GM21360 (cell line): ENCODE measurements at regions not wholly inside any gene's neighbourhood (a gene's known extent, or its start where the extent isn't known, plus 50 kb on each side); places are given as distances from the start of the nearest gene placed in this dataset.

Experiments used
- ATAC-seq: cut with Tn5 transposase; IDR thresholded peaks from one replicate; pipeline ENCODE4 v1.9.1; 2021; ENCODE audit warnings: mild to moderate bottlenecking, moderate library complexity; ENCODE audit not compliant: unreplicated experiment

DNA sequence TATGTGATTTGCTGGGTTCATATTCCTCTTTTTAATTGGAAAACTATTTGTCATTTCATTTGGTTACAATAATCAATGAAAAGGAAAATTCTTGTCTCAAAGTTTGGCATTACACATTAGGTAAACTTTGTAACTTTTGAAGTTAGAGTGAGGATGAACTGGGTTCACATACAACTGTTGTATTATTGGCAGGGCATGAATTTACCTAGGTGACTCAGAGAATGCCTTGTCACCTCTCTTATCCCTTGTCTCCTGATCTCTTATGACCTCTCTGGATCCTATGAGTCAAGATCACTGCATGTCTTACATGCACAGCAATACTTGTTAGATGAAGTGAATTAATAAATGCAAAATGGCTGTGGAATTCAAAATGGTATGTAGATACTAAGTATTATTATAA is 563.4 kb upstream of the GCFC2 start:
- ATAC-seq: no peak

DNA sequence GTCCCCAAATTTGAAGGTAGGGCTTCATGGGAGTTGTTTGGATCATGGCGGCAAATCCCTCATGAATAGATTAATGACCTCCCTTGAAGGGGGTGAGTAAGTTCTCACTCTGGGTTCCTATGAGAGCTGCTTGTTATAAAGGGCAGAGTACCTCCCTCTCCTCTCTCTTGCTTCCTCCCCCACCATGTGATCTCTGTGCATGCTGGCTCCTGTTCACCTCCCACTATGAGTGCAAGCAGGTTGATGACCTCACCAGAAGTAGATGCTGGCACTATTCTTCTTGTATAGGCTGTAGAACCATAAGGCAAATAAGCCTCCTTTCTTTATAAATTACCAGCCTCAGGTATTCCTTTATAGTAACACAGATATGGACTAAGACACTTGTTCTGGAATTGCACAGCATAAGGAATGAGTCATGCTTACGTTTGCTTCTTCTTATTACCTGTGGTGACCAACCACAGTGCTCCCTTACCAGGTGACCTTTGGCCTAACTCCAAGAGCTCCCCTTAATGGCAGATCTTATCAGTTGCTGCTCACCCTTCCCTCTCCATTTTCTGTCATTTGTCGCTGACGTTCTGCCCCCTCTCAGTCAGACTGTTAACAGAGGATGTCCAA is 559.5 kb upstream of the GCFC2 start:
- no peak for ATAC-seq

DNA sequence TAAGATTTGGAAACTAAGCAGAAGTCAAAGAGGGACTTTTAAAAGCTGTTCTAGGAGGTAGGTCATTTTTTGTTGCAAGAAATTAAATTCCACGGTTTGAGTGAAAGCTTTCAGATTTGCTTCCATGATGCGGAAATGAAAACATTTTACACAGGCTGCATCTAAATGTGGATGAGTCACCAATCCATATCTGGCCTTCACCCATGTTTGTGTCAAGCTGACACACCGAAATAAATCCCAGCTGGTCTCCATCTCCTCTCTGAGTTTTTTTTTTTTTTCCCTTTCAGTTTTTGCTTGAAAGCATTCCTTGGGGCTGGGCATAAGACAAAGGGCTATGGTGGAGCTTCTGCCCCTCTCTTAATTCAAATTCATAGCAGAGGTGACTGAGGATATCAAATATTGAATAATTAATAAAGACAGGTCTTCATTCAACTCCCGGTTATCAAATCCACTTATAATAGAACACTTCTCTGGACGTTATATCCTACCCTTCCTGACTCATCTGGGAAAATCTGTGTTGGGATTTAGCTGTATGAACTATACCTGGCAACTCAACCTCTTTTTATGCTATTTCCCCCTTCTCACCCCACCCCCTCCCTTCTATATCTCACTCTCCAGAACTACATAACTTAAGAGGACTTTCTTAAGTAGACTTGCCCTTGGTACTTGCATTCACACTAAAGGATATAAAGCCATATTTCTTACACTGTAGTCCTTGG is 558.3 kb upstream of the GCFC2 start:
- no peak for ATAC-seq

DNA sequence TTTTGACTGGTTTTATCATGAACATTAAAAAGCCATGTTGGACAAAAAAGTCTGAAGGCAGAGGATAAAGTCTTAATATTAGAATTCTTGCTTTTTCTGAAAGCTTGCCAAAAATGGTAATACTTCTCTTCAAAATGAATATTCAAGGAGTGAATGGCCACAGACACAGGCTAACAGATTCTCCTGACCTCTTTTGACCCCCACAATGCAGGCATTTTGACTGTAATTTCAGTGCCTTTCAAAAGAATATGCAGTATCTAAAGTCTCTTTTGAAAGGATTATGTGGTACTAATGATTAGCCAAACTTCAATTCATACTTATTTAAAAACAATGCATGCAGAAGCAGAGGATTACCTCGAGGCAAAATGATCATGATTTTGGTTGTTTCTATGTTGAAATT is 557.8 kb upstream of the GCFC2 start:
- no peak for ATAC-seq

DNA sequence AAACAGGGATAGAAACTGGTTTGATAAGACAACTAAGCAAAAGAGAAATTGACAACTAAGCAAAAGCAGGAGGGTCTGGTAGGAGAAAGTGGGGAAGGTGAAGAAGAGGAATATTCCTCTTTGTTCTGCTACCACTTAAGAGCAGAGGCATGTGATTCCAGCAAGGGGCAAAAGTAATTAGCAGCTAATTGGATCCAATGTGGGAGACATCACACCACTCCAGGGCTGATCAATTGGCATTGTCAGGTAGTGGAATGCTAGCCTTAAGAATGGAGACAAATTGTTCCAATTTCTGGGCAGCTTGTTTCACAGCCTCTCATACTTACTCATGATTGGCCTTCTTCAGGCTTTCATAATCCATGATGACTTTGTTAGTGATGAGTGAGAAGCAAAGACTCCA is 547.1 kb upstream of the GCFC2 start:
- no peak for ATAC-seq

DNA sequence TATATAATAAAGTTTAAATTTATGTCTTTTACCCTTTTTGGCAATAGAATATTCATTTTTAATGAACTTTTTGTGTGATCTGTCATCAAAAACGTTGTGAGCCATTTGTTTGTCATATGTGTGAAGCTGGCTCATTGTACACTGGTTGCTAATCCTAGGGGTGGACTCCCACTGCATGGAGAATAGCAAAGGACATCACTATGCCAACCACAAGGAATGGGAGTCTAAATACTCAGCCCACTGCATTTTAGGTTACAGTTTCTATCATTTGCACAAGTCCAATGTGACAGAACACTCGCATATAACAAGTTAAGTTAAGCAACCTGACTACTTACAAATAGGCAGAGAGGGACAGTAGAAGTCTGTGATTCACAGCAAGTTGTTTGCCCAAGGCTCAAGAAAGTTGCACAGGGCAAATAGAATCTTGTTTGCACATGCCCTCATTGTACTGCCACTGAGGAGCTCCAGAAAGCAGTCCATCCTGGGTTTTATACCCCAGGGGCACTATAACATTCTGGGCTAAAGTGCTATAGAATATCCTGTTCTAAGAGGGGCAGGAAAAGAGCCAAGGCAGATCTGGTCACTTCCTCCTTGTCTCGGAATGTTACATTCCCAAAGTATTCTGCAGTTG is 545.9 kb upstream of the GCFC2 start:
- no peak for ATAC-seq

DNA sequence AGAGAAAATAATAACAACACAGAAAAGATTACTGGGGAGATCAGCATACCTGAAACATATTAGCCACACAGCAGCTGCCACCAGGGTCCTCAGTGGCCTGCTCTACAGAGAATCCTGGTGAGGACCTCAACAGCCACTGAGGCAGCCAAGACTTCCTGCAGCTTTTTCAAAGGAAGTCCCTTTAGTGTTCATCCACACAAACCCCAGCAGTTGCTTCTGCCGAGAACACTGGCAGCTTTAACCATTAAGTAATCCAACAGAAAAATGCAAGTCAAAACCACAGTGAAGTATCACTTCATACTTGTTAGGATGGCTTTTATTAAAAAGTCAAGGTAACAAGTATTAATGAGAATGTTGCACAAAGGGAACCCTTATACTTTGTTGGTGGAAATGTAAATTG is 542.0 kb upstream of the GCFC2 start:
- ATAC-seq: no peak

DNA sequence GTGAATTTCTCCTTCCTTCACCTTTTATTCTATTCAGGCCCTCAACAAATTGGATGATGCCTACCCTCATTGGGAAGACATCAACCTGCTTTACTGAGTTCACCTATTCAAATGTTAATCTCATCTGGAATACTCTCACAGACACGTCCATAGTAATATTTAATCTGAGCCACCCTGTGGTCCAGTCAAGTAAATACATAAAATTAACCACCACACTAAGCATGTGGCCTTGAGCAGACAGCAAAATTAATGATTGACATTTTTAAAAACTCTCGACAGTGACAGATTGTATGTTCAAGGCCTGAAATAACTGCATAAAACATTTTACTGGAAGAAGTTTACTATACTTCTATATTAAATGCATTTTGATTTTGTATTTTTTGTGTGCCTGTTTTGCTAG is 540.6 kb upstream of the GCFC2 start:
- ATAC-seq: no peak

DNA sequence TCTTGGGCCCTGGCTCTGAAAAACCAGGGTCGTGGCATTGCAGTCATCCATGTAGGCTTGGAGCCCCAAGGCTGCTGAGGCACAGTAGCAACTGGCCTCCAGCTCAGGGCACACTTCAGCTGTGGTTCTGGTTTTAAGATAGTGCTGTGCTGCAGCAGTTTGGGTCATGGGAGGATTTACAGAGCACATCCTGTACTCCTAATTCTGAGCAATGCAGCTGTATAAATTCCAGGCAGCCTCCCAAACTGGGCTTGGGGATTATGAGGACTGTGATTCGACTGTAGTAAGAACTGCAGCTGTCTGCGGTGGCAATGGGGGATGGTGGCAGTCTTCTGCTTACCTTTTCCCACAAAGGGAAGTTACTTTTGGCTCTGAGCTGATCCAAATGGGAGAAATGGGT is 536.3 kb upstream of the GCFC2 start:
- no peak for ATAC-seq

DNA sequence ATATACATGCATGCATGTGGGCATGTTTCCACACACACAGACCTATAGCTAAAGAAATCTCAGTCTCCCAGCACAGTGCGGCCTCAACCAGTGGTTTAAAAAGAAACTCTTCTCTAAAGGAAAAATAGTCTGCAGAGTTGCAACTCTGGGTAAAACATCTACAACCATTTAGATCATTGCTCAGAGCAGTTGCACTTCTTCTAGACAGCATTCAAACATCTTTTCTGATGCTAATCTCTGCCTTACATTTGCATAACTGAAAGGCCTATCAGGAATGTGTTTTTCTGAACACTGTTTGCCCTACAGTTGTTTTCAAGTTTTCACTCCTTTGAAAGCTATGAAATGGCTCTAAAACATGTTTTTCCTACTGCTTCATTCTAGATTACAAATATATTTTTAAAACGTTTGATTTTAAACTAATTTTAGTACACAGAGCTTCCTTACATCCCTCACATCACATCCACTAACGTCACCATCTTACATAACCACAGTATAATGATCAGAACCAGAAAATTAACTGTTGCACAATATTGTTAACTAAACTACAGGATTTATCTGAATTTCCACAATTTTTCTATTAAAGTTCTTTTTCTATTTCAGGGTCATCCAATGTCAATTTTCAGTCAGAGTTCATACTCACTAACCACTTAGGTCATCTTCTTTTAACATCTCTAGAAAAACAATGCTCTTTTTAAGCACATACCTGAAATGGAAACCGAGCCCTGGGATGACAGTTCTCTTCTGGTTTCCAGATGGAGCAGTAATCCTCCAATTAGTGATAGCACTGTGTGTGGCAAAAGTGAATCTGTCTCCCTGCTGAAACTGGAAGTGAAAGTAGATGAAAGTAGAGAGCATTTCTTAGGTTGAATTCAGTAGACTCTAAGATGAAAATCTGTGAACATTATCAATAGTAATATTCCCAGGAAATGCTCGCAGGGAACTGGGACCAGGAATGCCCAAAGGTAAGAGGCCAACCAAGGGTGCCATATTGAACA is 501.6 kb upstream of the GCFC2 start:
- no peak for ATAC-seq

DNA sequence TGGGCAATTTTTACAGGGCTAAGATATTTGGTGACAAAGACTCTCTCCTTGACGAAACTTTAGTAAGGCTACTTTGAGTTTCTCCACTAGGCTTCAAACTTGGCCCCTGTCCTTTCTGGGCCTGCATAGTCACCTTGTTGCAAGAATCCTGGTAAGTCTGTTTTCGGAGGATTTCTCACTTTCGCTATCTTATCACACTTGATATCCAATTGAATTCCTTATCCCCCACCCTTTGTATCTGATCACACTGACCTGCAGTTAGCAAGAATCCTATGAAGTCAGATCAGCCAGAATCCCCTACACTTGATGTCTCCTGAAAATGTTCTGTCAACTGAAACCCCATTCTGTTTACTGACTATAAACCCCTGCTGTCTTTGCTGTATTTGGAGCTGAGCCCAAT is 499.8 kb upstream of the GCFC2 start:
- no peak for ATAC-seq

DNA sequence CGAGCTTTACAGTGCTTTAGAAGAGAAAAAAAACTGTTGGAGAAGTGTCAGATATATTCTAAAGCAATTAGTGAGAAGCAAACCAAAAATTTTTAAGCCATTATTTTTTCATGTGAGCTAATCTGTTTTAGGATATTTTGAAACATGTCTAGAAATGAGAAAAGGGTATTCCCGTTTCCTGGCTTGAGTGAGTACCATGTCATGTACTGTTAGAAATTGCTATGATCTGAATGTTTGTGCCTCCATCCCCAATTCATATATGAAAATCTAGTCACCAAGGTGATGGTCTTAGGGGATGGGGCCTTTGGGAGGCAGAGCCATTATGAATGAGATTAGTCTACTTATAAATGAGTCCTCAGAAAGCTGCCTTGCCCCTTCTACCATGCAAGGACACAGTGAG is 493.3 kb upstream of the GCFC2 start:
- ATAC-seq: no peak

DNA sequence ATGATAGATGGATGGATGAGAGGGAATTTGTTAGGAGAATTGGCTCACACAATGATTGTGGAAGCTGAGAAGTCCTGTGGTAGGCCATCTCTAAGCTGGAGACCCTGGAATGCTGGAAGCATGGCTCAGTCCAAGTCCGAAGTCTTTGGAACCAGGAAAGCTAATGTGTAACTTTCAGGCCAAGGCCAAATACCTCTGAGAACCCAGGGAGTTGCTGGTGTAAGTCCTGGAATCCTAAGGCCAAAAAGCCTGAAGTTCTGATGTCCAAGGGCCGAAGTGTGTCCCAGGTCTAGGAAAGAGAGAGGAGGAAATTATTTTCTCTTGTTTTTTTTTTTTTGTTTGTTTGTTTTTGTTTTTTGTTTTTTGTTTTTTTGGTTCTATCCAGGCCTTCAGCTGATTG is 492.2 kb upstream of the GCFC2 start:
- ATAC-seq: no peak

DNA sequence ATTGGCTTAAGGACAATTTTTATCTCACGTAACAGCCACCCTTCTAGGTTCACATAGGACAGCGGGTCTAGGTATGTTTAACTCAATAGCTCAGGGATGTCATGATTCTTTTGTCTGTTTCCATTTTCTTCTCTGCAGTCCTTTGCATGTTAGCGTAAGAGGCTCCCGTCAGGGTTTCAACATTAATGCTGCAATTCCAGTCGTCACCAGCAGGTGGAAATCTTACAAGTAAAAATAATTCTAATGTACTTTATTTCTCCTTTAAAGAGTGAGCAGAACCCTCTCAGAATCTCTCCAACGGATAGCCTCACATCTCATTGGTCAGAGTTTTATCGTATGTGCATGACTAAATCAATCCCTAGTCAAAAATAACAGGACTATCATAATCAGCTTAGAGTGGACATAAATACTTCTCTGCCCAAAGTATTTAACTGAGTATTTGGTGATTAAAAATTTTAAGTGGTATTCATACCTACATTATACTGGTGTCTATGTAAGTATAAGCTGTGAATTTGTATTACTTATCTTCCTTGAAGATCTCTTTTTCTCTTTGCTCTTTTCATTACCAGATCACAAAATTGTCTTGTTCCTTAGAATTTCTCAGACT is 487.2 kb upstream of the GCFC2 start:
- peak; percentile 70 for ATAC-seq

DNA sequence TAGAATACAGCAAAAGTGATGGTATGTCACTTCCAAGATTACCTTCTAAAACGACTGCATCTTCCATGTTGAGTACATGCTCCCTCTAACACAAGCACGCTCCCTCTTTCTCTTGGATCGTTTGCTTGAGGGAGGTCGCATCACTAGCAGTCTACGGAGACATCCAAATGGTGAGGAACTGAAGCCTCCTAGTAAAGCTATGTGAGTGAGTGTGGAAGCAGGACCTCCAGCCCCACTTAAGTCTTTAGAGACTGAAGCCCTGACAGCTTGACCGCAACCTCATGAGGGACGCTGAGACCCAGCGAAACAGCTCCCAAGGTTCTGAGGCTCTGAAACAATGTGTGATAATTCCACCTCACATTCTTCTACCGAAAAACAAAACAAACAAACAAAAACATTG is 486.7 kb upstream of the GCFC2 start:
- ATAC-seq: no peak

DNA sequence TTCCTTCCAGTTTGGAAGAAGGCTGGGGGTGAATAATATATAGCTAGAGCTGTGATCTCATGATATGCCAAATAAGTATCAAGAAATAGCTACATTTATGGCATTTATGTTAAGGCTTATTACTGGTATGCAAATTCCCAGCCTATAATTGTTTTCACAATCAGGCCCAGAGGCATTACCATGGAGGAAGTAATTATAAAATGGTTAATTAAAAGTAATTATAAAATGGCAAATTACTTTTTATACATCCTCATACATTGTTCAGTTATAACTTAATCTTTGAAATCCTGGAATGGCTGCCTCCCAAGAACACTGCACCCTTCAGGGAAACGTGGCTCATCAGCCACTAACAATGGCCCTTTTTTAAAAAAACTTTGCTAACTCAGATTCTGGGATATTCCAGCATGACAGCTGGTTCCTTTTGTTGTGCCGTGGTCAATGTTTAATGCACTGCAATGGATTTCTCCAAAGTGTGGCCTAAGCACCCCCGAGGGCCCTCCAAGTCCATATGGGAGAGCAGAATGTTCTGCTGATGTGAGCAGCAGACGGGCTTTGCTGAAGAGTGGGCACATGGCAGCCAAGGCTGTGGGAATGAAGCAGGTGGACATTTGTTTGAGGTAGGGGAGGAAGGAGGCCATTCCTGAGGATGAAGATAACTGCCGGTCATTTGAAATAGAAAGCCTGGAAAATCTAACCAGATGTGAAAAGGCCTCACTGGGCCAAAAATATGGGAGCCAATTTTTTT is 483.5 kb upstream of the GCFC2 start:
- ATAC-seq: no peak

DNA sequence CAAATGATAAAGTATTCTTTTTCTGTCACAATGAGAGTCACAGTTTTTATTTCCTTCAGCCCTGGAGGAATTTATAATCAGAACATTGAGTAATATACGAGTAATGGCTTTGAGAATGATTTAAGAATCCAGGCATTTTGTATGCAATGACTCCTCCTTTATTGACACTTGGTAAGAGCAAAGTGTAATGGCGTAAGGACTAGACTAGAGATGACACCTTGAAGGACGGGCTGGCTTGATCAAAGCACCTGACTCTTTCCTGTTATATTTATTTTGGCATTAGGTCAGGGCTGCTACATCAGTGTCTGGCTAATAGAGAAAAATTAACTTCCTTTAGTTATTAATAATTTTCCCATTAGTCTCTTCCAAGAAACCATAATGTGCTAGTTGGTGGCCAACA is 482.4 kb upstream of the GCFC2 start:
- no peak for ATAC-seq

DNA sequence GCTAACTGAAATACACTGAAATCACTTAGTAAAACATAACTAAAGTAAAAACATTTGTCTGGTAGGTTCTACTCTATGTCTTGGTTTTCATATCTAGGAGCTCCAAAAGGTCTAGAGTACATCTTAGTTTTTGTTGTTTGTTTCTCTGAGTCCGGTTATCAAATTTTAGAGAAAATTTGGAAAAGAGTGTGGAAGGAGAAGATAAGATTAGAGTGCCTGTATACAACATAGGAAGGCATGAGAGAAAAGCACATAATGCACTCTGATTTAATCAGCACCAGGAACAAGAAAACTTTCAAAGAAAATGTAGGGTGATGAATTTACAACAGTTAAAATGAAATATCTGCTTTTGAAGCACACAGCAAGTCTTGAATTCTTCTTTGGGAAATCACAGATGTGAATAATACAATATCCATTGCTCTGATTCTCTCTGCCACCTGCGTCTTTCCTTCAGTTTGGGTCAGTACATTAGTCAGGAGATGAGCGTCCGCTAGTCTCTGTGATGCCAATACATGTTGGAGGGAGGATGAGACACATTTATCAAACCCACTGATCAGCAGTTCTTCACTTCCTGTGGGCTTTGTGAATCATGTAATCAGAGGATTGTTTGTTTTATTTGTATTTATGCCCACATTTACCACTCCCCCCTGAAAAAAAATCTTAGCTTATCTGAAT is 477.8 kb upstream of the GCFC2 start:
- ATAC-seq: no peak

DNA sequence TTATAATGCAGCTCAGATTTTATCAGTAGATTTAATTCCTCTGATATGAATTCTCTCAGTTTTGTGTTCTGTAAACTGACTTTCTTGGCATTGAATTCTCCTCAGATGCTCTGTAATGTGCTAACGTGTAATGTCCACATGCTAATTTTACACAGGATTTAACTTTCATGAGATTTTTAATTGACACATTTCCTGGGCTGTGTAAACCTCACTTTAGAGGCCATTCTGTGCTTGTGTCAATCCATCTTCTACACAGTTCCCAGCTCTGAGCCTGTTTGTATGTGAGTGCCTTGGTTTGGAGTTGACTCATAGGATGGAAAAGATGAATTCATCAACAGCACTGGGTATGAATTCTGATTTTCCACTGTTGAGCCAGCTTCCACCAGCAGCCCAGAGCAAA is 476.7 kb upstream of the GCFC2 start:
- no peak for ATAC-seq

DNA sequence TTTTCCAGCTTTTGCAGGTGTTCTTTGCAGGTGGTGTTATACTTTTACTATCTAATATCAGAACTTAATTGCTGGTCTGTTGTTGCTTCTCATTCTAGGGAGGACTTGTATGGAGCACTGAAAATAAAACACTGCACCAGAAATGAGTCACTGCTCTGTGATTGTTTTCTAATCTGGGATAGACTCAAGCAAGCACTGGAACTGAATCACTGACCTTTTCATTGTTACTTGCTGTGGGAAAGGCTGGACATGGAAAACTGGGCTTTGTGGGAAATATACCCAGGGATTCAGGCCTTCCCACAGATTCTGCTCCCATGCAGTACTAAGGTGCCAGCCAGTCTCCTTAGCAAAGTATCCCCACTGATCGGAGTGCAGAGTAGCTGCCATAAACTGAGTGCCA is 470.0 kb upstream of the GCFC2 start:
- ATAC-seq: no peak
